Mesendoderm (in vitro differentiated cells): ENCODE measurements at regions not wholly inside any gene's neighbourhood (a gene's known extent, or its start where the extent isn't known, plus 50 kb on each side); places are given as distances from the start of the nearest gene placed in this dataset.

ENCODE experiments used
- DNase-seq: peaks from one replicate; pipeline ENCODE4 v3.0.0; 2013
- H2AK5ac ChIP-seq: 2 replicates; pipeline ENCODE4 v1.6.1; 2013; ENCODE audit warnings: low read length, inconsistent platforms
- H2BK120ac ChIP-seq: 2 replicates; pipeline ENCODE4 v1.6.1; 2013; ENCODE audit warnings: low read depth, mild to moderate bottlenecking, low read length, moderate library complexity, mixed read lengths
- H2BK15ac ChIP-seq: replicated peaks from 2 replicates; pipeline ENCODE4 v1.6.1; 2013; ENCODE audit warnings: low read depth, mild to moderate bottlenecking, moderate library complexity
- H2BK5ac ChIP-seq: 2 replicates; pipeline ENCODE4 v1.6.1; 2013; ENCODE audit warnings: low read length, inconsistent platforms
- H3K18ac ChIP-seq: 2 replicates; pipeline ENCODE4 v1.6.1; 2013; ENCODE audit warnings: mild to moderate bottlenecking, low read length, mixed read lengths
- H3K23ac ChIP-seq: one replicate; pipeline ENCODE4 v1.6.1; 2013; ENCODE audit warnings: low read length
- H3K27ac ChIP-seq: 2 replicates; pipeline ENCODE4 v1.5.1; 2013; ENCODE audit warnings: low read depth, mild to moderate bottlenecking, inconsistent platforms, low read length, moderate library complexity
- H3K27me3 ChIP-seq: 2 replicates; pipeline ENCODE4 v1.6.1; 2013; ENCODE audit warnings: low read length, control low read depth, mild to moderate bottlenecking, inconsistent platforms; ENCODE audit not compliant: insufficient read depth, poor library complexity
- H3K36me3 ChIP-seq: 2 replicates; pipeline ENCODE4 v1.6.1; 2013; ENCODE audit warnings: low read length, inconsistent platforms; ENCODE audit not compliant: control insufficient read depth, insufficient read depth
- H3K4ac ChIP-seq: one replicate; pipeline ENCODE4 v1.6.1; 2013; ENCODE audit warnings: low read depth, mild to moderate bottlenecking, low read length, moderate library complexity
- H3K4me1 ChIP-seq: 2 replicates; pipeline ENCODE4 v1.6.1; 2013; ENCODE audit warnings: low read depth, low read length, inconsistent platforms; ENCODE audit not compliant: control insufficient read depth
- H3K4me2 ChIP-seq: 2 replicates; pipeline ENCODE4 v1.6.1; 2013; ENCODE audit warnings: low read length
- H3K4me3 ChIP-seq: 2 replicates; pipeline ENCODE4 v1.5.1; 2013; ENCODE audit warnings: mild to moderate bottlenecking, low read length
- H3K56ac ChIP-seq: one replicate; pipeline ENCODE4 v1.6.1; 2013; ENCODE audit warnings: low read length
- H3K79me1 ChIP-seq: 2 replicates; pipeline ENCODE4 v1.6.1; 2013; ENCODE audit warnings: low read length, inconsistent platforms
- H3K79me2 ChIP-seq: 2 replicates; pipeline ENCODE4 v1.6.1; 2013; ENCODE audit warnings: mild to moderate bottlenecking, low read length; ENCODE audit not compliant: control insufficient read depth, insufficient read depth
- H3K9ac ChIP-seq: 2 replicates; pipeline ENCODE4 v1.6.1; 2013; ENCODE audit warnings: low read length, inconsistent platforms
- H4K5ac ChIP-seq: one replicate; pipeline ENCODE4 v1.6.1; 2013; ENCODE audit warnings: low read length
- H4K8ac ChIP-seq: one replicate; pipeline ENCODE4 v1.6.1; 2013; ENCODE audit warnings: low read depth, mild to moderate bottlenecking, control low read depth, low read length, moderate library complexity
- WGBS: extraction: QIAGEN DNeasy Blood & Tissue Kit; methylation state at CpG from one replicate; pipeline ENCODE4 v1.1.7; 2013; ENCODE audit warnings: low lambda C conversion rate, missing lambda C conversion rate; ENCODE audit not compliant: insufficient coverage; ENCODE audit errors: extremely low coverage; 5-methylcytosine and 5-hydroxymethylcytosine counted together

- Histone ChIP-seq H3K27ac (no peak overlapping the region), H3K36me3 (no peaks in the 10 kb centered on the region), H3K27me3 (no peaks in the 10 kb centered on the region), H2BK15ac (no peak overlapping the region), H4K5ac (no peak overlapping the region), H3K4ac (peak overlapping the region; percentile 60), H4K8ac (no peak overlapping the region), H3K23ac (no peak overlapping the region), H2BK5ac (no peak overlapping the region), H3K4me1 (no peaks in the 10 kb centered on the region), H3K4me2 (no peak overlapping the region), H3K56ac (no peak overlapping the region), H3K79me2 (no peaks in the 10 kb centered on the region), H3K79me1 (no peaks in the 10 kb centered on the region), H2BK120ac (no peak overlapping the region), H2AK5ac (no peak overlapping the region), H3K4me3 (no peak overlapping the region), H3K9ac (no peak overlapping the region), H3K18ac (no peak overlapping the region)
- no CpG with 5 or more reads among the region's 3 CpGs for WGBS
- DNase-seq, result peak; percentile 3
Observed at GRCh38 chr3:113051787-113052186, 61.0 kb downstream of the GTPBP8 start.

- Histone ChIP-seq H4K5ac (no peak overlapping the region), H2BK120ac (no peak overlapping the region), H3K4me1 (no peaks in the 10 kb centered on the region), H3K4me2 (no peak overlapping the region), H3K4ac (no peak overlapping the region), H3K56ac (no peak overlapping the region), H3K79me2 (no peaks in the 10 kb centered on the region), H2BK15ac (no peak overlapping the region), H3K4me3 (no peak overlapping the region), H3K9ac (no peak overlapping the region), H3K27ac (no peak overlapping the region), H2AK5ac (no peak overlapping the region), H2BK5ac (no peak overlapping the region), H3K23ac (no peak overlapping the region), H3K18ac (no peak overlapping the region), H3K27me3 (no peaks in the 10 kb centered on the region), H4K8ac (no peak overlapping the region), H3K36me3 (no peaks in the 10 kb centered on the region), H3K79me1 (no peaks in the 10 kb centered on the region)
- WGBS, result no CpG with 5 or more reads among the region's 3 CpGs
- no peak for DNase-seq
Observed at GRCh38 chr3:113053169-113053568, 62.4 kb downstream of the GTPBP8 start.

- Histone ChIP-seq H3K56ac (no peak overlapping the region), H3K4ac (no peak overlapping the region), H4K5ac (no peak overlapping the region), H2BK15ac (no peak overlapping the region), H3K18ac (no peak overlapping the region), H3K4me3 (no peak overlapping the region), H3K27ac (no peak overlapping the region), H3K23ac (no peak overlapping the region), H3K4me2 (no peak overlapping the region), H3K79me2 (no peaks in the 10 kb centered on the region), H3K36me3 (no peaks in the 10 kb centered on the region), H3K9ac (no peak overlapping the region), H4K8ac (no peak overlapping the region), H2BK5ac (no peak overlapping the region), H3K79me1 (no peaks in the 10 kb centered on the region), H3K4me1 (no peaks in the 10 kb centered on the region), H2AK5ac (no peak overlapping the region), H2BK120ac (no peak overlapping the region), H3K27me3 (no peaks in the 10 kb centered on the region)
- no peak for DNase-seq
- WGBS, result no CpG with 5 or more reads among the region's 1 CpG
Observed at GRCh38 chr3:113054552-113054951, 63.8 kb downstream of the GTPBP8 start.

DNA sequence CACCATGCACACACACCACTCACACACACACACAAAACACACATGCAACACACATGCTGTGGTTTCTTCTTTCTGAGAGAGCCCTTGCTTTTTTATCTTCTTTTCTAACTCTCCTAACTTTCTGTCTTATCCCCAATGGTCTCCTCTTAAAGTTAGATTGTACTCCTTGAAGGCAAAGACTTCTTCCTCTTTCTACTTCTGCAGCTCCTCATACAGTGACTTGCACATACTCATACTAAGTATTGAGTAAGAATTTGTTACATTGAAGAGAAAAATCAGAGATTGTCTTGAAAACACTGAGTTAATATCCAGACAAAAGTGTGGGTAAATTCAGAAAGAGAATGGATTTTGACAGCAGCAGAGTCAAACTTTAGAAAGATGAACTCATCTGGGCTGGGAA lies 64.4 kb downstream of the GTPBP8 start:
- no peak overlapping the region for H3K18ac ChIP-seq
- H2BK120ac ChIP-seq, result no peak overlapping the region
- H3K4me1 ChIP-seq, result no peaks in the 10 kb centered on the region
- no peak overlapping the region for H3K4me2 ChIP-seq
- no peak overlapping the region for H4K5ac ChIP-seq
- H2BK5ac ChIP-seq, result no peak overlapping the region
- no peak for DNase-seq
- H3K27ac ChIP-seq, result no peak overlapping the region
- H2AK5ac ChIP-seq, result no peak overlapping the region
- no peaks in the 10 kb centered on the region for H3K79me1 ChIP-seq
- no peaks in the 10 kb centered on the region for H3K79me2 ChIP-seq
- H2BK15ac ChIP-seq, result no peak overlapping the region
- H3K4ac ChIP-seq, result no peak overlapping the region
- no peak overlapping the region for H3K4me3 ChIP-seq
- H4K8ac ChIP-seq, result no peak overlapping the region
- H3K27me3 ChIP-seq, result no peaks in the 10 kb centered on the region
- H3K9ac ChIP-seq, result no peak overlapping the region
- H3K56ac ChIP-seq, result no peak overlapping the region
- no peak overlapping the region for H3K23ac ChIP-seq
- no peaks in the 10 kb centered on the region for H3K36me3 ChIP-seq

GRCh38 chr3:113055961-113056360 lies 65.2 kb downstream of the GTPBP8 start:
- no peak overlapping the region for H3K23ac ChIP-seq
- no peak overlapping the region for H3K9ac ChIP-seq
- no CpG with 5 or more reads among the region's 5 CpGs for WGBS
- no peak overlapping the region for H3K4me3 ChIP-seq
- H3K79me2 ChIP-seq, result no peaks in the 10 kb centered on the region
- H3K36me3 ChIP-seq, result no peaks in the 10 kb centered on the region
- H3K4me1 ChIP-seq, result no peaks in the 10 kb centered on the region
- H2BK120ac ChIP-seq, result no peak overlapping the region
- H3K56ac ChIP-seq, result no peak overlapping the region
- H2AK5ac ChIP-seq, result no peak overlapping the region
- H2BK15ac ChIP-seq, result no peak overlapping the region
- no peak overlapping the region for H3K27ac ChIP-seq
- no peak overlapping the region for H3K18ac ChIP-seq
- peak; percentile 6 for DNase-seq
- H3K4me2 ChIP-seq, result no peak overlapping the region
- H4K8ac ChIP-seq, result no peak overlapping the region
- no peaks in the 10 kb centered on the region for H3K79me1 ChIP-seq
- H4K5ac ChIP-seq, result no peak overlapping the region
- no peak overlapping the region for H2BK5ac ChIP-seq
- H3K4ac ChIP-seq, result no peak overlapping the region
- no peaks in the 10 kb centered on the region for H3K27me3 ChIP-seq

- H3K4me1 ChIP-seq, result no peaks in the 10 kb centered on the region
- DNase-seq, result no peak
- H3K79me2 ChIP-seq, result no peaks in the 10 kb centered on the region
- H3K4me2 ChIP-seq, result no peak overlapping the region
- WGBS, result no CpG with 5 or more reads among the region's 3 CpGs
- H4K8ac ChIP-seq, result no peak overlapping the region
- no peak overlapping the region for H3K4me3 ChIP-seq
- H2BK120ac ChIP-seq, result no peak overlapping the region
- no peak overlapping the region for H3K23ac ChIP-seq
- H3K18ac ChIP-seq, result no peak overlapping the region
- no peak overlapping the region for H2BK15ac ChIP-seq
- H2BK5ac ChIP-seq, result no peak overlapping the region
- no peak overlapping the region for H2AK5ac ChIP-seq
- no peaks in the 10 kb centered on the region for H3K36me3 ChIP-seq
- no peak overlapping the region for H3K4ac ChIP-seq
- no peaks in the 10 kb centered on the region for H3K27me3 ChIP-seq
- H3K9ac ChIP-seq, result no peak overlapping the region
- H3K27ac ChIP-seq, result no peak overlapping the region
- H3K79me1 ChIP-seq, result no peaks in the 10 kb centered on the region
- no peak overlapping the region for H3K56ac ChIP-seq
- no peak overlapping the region for H4K5ac ChIP-seq
Observed at GRCh38 chr3:113057117-113057516, 66.3 kb downstream of the GTPBP8 start.
